ENCODE measurements at regions not wholly inside any gene's neighbourhood (a gene's known extent, or its start where the extent isn't known, plus 50 kb on each side); places are given as distances from the start of the nearest gene placed in this dataset.

DNA sequence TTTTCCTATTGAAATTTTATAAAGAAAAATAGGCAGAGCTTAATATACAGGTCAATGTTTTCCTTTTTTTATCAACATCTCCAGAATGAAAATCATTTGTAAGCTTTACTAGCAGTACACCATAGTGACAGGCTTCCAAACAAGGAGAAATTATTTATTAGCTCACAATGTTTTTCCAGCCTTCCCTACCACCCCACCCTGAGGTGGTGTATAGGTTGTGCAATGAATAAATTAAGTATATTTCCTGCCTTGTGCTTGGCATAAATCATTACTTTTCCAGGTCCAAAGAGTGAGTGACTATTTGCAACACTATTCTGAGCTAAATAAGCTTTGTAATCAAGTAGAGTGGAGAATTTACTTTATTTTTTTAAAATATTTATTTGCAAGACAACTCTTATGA, 876.2 kb upstream of the POU3F3 start:
- TF ChIP-seq SUZ12 (IDR thresholded peaks at IDR 0.05) (no peak), ARNT (IDR thresholded peaks at IDR 0.05) (no peak), CTBP1 (IDR thresholded peaks at IDR 0.05; ENCODE audit: borderline replicate concordance) (no peak), NFRKB (IDR thresholded peaks at IDR 0.05) (no peak), HDGF (IDR thresholded peaks at IDR 0.05; ENCODE audit: borderline replicate concordance) (no peak), FOXK2 (IDR thresholded peaks at IDR 0.05) (no peak), LEF1 (IDR thresholded peaks at IDR 0.05; ENCODE audit: borderline replicate concordance) (no peak), BHLHE40 (IDR thresholded peaks at IDR 0.05; ENCODE audit: borderline replicate concordance) (no peak), FOXA1 (IDR thresholded peaks at IDR 0.05) (no peak), TARDBP (IDR thresholded peaks at IDR 0.05) (no peak), FOXM1 (IDR thresholded peaks at IDR 0.05; ENCODE audit: borderline replicate concordance) (no peak)
